T1000 (cell line): ENCODE measurements at regions not wholly inside any gene's neighbourhood (a gene's known extent, or its start where the extent isn't known, plus 50 kb on each side); places are given as distances from the start of the nearest gene placed in this dataset.
A peak's percentile ranks its signal among the peaks of the same experiment; 100 is the strongest.
"Not testable (repeated sequence)": the region's sequence is repeated elsewhere in the genome, so short reads cannot be mapped to it uniquely, and the experiment has no call there.

Experiments
- DNase-seq: peaks from one replicate; lab custom pipeline; 2025; ENCODE audit warnings: mixed read lengths; lab: John Stamatoyannopoulos, UW

DNA sequence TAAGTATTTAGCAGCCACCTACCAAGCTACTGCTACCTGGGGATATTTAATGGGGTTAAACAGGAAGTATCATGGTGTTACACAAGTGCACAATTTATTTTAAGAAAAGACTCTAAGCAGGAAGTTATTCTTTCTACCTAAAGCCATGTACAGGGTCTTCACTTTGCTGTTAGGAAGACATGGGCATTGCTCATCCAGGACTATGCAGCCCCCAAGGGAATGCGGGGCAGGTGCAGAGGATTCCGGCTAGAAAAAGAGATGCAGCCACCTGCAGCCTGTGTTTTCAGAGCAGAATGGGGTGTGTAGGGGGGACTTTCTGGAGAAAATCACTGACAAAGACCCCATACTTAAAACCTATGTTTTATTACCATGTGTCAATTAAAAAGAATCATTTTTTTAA, 399.1 kb upstream of the NOX3 start:
- no peak for DNase-seq

DNA sequence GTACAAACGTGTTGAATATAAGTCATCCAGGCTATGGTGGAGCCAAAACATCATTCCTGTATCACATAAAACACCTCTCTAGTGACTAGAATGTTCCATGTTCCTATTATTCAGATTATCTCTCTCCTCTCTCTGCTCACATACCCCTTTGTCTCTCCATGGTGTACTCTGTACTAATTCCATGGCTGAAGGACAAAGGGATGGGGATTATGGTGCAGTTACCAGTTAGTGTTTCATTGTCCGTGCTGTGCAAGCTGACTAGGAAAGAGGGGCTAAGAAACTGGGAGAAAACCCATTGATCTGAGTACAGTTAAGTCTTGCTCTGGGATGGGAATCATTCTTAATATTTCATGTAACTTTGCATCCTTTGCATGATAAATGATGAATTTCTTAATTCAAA, 397.4 kb upstream of the NOX3 start:
- no peak for DNase-seq

DNA sequence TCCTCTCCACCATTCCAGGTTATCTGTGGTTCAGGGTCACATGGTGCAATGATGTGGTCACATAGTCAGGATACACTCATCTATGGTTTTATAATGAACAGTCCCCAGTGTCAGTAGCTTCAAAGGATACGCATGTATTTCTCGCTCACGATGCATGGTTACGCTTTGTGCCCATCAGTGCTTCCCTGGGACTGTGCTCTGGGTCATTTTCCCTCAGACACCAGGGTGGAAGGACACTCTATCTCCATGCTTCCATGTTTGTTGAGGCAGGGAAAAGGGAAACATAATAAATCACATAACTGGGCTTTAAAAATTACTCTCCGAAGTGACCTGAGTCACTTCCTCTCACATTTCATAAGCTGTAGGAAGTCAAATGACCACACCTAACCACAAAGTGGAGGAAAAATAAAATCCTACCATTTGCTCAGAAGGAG, 394.8 kb upstream of the NOX3 start:
- no peak for DNase-seq

DNA sequence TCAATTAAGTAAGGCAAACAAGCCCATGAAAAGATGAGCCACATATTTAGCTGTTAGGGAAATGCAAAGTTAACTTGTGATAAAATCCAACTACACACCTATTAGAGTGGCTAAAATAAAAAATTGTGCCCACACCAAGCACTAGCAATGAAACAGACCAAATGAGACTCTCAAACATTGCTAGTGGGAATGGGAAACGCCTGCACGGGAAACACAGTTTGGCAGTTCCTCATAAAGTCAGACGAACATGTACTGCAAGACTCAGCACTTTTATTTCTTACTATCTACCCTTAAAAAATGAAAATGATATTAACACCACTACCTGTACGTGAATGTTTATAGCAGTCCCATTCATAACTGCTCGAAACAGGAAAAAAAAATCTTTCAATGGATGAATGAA, 392.1 kb upstream of the NOX3 start:
- no peak for DNase-seq

DNA sequence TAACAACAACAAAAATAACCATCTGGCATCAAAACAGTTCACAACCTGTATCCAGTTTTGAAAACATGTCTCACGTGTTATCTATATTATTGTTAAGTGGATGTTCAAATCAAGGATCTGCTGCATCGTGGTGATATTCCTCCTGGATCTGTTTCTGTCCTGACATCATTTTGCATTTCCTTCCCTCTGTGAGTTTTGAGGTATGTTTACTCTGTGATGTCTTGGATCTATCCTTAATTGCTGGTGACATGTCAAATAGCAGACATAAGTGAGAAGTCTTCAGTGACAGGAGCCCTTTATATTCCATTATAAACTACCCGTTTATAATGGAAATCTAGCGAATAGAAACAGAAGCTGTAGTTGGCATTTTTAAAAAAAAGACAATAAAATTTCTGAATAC, 381.8 kb upstream of the NOX3 start:
- DNase-seq: no peak

DNA sequence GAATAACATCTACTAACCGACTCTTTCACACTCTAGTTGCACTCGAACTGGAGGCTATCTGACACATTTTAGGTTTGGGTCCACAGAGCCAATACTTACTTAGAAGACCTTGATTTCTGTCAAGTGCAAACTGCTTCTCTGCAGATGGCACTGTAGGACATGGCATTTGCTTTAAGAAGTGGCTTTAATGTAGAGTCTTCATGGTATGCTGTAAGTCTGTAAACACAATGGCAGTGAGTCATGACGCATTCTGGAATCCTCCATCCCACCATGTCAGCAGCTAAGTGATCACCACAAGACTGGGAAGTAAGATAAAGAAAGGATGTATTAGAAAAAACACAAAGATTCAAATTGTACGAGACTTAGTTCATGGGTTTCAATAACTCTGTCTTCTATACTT, 377.0 kb upstream of the NOX3 start:
- no peak for DNase-seq

DNA sequence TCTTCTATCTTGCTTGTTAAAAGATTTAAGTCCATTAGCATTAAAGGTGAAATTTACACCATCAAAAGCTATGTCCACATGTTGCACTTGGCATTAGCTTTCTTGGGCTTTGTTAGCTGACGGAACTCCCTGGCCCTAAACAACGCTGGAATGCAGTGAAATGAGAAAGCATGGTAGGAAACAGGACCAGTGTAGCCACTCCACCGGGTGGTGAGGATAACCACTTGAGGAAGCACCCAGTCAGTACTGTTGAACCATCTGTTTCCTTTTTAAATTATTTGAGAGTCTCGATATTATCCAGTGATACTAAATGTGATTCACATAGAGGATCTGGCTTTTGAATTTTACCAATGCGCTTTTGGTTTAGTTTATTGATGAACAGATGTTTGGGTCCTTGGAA, 374.9 kb upstream of the NOX3 start:
- DNase-seq: no peak

DNA sequence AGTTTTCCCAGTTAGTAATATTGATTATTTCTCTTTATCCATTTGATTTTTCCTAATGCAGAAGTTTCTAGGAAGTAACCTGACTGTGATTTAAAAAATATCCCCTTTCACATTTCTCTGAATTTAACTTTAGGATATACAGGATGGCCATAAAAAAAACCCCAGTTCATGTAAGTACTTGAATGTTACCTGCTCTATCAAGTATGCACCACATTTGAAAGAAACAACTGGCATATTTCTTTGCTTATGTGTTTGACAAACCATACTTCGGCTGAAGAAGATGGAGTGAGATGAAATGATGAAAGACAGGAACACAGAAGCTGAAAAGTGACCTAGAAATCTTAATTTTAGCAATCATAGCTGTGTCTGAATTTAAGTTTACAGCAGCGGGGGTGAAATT, 374.0 kb upstream of the NOX3 start:
- DNase-seq: no peak

DNA sequence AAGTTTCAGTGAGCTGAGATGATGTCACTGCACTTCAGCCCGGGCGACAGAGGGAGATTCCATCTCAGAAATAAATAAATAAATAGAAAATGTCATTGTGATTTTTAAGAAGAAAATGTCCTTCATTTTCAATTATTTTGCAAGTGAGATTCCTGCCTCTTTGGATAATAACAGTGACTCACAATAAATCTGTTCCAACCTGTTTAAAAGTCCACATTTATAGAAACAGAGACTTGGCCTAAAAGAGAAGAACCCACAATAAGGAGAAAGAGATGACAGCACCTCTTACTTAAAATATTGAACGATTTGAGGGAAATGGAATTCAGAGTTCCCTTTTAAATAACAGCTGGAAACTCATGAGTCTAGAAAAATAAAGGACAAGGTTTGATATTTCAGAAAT, 373.4 kb upstream of the NOX3 start:
- DNase-seq: no peak

DNA sequence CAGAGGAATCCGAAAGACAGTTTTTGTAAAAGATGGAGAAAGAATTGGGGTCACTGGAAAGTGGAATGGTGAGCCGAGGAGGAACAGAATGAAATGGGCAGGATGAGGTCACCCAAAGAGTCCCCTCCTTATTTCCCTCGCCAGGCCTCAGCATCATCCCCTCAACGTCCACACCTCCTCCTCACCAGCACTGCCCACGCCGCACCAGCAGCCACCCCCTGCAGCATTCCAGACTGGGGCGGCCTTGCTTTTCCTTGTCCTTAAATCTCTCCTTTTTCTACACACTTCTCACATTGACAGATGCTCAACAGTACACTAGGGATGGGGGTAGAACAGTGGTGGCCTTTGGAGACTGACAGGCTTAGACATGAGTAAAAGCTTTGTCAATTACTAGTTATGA, 363.1 kb upstream of the NOX3 start:
- no peak for DNase-seq

DNA sequence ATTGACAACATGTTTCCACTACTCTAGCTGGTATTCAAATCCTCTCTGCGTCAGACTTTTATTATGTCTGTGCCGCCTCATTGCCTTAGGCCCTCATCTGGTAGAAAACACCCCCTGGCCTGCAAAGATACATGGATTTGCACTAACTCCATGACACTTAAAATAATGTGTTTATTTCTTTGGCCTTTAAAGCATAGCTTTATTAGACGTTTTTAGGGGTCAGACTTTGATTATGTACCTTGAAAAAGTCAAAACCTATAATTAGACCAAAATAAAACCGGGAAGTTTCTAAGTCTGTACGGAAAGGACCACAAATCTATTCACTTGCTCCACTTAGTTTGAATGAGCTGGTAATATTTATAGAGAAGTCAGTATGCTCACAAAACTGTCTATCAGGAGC, 357.9 kb upstream of the NOX3 start:
- no peak for DNase-seq

DNA sequence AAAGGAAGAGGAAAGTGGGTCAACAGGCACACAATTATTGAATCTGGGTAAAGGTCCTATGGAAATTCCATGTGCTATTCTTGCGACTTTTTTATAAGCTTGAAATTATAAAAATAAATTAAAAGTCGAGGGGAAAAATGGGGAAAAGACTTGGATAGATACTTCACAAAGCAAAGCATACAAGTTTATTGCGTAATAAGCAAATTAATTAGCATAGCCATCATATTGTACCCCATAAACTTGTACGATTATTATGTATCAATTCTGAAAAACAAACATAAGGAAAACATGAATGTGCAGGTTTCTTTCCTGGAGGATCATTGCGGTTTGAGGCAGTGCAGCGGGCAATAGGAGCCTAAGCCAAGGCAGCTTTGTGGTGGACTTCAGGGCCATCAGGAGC, 351.6 kb upstream of the NOX3 start:
- DNase-seq: no peak

DNA sequence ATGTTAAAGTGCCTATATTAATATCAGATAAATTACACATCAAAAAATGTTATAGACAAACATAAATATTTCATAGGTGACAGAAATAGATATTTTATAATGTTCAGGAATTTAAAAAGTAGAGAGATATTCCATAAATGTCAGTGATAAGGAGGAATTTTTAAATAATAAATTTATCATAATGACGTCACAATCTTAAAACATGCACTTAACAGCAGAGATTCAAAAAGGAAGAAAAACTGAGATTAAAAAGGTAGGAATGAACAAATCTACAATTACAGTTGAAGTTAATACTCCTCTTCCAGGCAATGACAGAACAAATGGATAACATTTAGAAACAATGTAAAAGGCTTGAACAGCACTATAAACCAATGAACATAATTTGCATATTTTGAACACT, 345.4 kb upstream of the NOX3 start:
- no peak for DNase-seq

DNA sequence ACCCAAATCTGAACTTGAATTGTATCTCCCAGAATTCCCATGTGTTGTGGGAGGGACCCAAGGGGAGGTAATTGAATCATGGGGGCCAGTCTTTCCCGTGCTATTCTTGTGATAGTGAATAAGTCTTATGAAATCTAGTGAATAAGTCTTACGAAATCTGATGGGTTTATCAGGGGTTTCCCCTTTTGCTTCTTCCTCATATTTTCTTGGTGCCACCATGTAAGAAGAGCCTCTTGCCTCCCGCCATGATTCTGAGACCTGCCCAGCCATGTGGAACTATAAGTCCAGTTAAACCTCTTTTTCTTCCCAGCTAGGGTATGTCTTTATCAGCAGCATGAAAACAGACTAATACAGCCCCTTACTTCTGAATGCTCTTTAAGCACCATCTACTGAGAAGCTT, 343.2 kb upstream of the NOX3 start:
- not testable (repeated sequence) for DNase-seq

DNA sequence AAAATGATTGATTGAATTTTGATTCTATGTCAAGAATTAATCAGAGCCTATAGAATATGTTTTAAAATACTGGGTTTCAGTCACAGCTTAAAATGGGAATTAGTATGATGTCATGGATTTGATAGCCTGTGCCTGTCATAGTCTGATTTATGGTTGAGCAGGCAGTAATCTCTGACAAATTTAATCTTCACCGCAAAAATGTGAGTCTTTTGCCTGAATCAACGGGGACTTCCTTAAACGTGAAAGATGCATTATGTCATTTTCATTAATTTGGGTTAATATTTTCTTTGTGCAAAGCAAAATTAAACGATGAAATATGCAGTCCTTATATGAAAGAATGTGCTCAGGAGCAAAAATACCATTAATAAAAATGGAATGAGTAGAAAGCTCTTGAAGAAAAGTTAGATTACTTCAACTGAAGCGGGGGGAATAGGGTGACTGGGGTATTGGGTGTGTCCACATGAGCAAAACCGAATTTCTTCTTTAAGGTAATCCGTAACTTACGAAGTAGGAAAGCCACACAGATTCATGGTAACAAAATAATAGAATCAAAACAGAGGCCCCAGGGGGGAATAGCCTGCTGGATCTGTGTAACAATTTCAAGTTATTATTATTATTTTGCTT, 339.6 kb upstream of the NOX3 start:
- DNase-seq: no peak

DNA sequence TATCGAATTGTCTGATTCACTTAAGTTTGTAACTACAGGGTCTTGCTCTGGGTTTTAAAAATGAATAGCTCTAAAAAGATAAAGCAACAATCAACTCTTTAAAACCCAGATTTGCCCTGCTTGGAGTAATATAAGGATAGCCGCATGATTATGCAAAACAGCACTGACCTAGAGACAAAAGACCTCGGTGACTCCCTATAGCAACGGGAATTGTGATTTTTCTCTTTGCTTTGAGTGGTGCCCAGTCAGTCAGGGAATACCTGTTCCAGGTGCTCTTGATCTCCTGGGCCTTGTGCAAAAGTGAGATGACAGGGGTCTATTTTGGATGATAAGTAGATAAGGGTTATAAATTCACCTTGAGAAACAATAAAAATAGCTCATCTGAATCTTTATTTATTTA, 336.3 kb upstream of the NOX3 start:
- DNase-seq: no peak

DNA sequence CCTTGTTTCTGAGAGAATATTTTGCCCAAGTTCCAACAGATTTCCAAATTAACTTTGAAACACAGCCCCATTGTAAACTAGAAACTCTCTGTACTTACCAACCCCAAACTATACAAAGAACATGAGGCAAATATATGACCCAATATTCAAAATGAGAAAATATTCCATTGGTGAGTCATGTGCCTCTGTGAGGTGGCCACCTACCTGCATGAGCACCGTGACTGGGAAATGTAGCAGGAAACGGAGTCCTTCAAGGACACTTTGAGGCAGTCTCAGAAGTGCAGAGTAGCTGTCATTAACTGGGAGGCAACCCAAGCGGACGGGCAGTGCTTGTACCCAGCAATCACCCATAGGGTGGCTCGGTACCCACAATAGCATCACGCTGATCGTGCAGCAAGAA, 335.5 kb upstream of the NOX3 start:
- no peak for DNase-seq

DNA sequence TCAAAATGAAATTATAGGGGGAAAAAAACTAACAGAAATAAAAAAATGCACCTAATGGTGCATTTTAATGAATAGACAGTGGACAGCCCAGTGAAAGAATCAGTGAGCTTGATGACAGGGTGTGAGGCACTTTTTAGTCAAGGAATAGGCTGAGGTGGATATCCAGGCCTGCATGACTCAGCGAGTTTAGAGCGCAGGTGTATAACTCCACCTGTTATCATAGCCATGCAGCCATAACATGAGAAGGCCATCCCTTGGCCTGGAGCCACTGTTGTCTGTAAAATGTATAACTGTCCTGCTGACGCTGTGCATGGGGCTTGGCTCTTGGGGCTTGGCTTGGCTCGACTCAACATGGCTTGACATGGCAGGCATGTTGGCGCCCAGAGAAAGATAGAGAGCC, 331.5 kb upstream of the NOX3 start:
- no peak for DNase-seq

DNA sequence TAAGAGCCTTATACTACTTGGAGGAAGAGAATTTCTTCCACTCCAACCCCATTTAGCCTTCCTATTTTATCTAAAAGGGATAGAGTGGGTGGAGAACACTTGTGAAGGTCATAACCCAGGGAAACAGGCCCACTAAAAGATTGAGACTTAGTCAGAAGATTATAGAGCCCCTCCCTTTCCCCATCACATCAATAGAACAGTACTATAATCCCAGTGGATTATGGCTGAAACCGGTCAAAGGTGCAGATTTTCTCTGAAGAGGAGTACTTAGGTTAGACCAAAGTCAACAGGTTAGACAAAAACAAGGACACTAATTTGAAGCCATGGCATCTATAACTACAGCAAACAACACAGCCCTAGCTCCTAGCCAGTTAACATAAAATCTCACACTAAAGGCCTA, 330.9 kb upstream of the NOX3 start:
- DNase-seq: no peak

DNA sequence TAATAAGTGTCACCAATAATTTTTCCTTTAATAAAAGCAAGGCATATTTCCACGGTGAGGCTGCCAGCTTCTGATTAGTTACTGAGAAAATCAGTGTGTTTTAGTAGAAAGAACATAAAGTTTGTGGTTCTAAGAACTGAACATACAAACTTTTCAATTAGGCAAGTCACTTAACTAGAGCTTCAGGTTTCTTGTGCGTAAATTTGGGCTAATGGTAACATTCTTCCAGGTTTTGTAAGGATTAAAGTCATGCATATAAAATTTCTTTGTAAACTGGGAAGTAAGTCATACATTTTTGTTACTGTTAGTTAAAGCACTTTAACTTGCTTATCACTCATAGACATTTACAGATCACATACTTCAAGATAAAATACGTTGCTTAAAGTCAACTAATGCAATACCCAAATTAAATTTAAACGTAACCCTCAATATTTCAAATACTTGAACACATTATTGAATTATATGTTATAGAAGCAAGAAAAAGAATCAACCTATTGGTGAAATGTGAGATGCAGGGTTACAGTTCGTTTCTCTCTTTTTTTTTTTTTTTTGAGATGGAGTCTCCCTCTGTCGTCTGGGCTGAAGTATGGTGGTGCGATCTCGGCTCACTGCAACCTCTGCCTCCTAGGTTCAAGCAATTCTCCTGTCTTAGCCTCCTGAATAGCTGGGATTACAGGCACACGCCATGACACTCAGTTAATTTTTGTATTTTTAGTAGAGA, 327.3 kb upstream of the NOX3 start:
- DNase-seq: no peak

DNA sequence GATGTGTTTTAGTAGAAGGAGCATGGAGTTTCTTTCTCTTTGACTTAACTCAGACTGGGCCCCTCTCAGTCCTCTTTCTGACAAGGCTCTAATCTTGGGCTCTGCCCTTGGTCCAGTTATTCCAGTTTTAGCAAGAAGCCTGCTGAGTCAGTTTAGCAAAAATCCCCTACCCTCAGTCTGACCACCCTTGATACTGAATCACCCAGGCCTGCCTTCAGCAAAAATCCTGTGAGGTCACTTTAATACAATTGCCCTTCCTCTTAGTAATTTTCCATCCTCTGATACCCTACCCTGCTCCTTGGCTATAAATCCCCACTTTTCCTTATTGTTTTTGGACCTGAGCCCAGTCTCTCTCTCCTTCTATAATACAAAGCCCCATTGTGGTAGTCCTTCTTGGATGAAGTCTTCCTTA, 326.7 kb upstream of the NOX3 start:
- DNase-seq: peak; percentile 67

DNA sequence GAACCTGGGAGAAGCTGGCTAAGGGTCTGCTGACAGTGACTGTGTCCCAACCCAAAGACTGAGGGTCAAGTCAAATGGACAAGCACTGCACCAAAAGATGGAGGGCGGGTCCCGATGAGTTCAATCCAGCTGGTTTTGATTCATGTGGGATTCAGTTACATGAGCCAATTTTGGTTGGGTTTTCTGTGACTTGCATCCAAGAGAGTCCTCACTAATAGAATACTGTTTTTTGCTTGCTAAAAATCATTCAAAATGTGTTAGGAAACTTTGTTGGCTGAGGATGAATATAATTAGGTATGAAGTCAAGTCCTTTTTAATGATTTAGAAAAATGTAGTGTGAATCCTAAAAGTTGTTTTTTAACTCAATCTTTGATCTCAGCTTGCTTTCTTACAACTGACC, 323.8 kb upstream of the NOX3 start:
- DNase-seq: no peak

DNA sequence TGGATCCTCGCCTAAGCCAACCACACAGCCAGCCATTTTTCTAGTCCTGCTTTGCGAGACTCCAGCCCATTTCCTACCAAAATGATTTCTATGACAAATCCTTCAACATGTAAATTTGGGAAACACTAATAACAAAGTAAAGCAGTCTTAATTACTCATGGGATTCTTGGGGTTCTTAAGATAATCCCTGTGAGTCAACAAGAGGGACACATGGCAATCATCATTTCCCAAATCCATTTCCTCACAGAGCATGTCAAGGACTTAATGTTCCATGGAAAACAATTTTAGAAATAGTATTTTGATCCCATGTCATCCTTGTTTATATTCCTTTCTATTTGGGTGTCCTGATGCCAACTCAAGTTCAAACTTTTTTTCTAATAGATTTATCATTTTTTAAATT, 322.7 kb upstream of the NOX3 start:
- no peak for DNase-seq

DNA sequence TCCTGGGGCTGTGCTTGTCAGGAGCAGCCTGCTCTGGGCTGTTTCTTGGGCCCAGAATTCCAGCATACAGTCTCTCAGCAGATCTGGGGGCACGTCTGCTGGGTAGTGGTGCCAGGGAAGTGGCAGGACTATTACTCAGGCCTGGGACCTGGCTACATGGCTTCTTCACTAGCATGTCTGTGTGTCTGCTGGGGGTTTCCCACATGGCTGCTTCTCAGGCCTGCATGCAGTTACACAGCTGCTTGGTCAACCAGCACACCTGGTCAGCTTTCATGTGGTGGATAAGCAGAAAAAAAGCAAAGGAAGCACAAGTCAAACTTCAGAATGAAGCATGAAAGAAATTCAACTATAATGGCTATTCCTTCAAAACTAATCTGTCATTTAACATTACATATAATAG, 316.2 kb upstream of the NOX3 start:
- DNase-seq: no peak
